ENCODE measurements at regions not wholly inside any gene's neighbourhood (a gene's known extent, or its start where the extent isn't known, plus 50 kb on each side); places are given as distances from the start of the nearest gene placed in this dataset.

DNA sequence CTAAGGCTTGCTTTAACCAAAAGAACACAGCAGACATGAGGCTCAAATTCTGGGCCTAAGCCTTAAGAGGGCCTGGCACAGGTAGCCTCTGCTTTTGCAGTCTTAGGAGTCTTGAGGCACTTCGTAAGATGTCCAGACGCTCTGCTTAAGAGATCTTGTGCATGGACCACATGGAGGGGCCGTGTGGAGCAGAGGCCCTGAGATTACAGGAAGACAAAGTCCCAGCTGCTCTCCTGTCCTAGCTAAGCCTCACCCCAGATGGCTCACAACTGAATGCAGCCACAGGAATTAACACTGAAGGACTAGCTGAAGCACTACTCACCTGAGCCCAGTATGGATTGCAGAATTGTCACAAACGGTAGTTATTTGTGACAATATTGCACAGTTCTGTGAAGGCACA is 446.0 kb downstream of the PDZRN4 start:
- no peaks in the 10 kb centered on the region for H3K36me3 ChIP-seq (ENCODE audit: control insufficient read depth in 2 of 2, insufficient read depth in 1 of 2, low read length in 2 of 2)
- CTCF ChIA-PET: interaction anchor here (0.6 kb wide), 1 partner anchor 100 kb away, joined by 3 read pairs; no protein-coding TSS in a partner anchor
- no peak overlapping the region for H3K4me3 ChIP-seq (ENCODE audit: low read depth, low read length)
- TF ChIP-seq BCL11A (tag by site-specific recombination; IDR thresholded peaks at IDR 0.05; ENCODE audit: low read depth): no peak
- TF ChIP-seq ZNF548 (tag by site-specific recombination; IDR thresholded peaks at IDR 0.05): no peak
- no peak for TF ChIP-seq ZNF157 (tag by site-specific recombination; IDR thresholded peaks at IDR 0.05)
- no peak for TF ChIP-seq ZNF670 (tag by site-specific recombination; IDR thresholded peaks at IDR 0.05; ENCODE audit: low read depth)
- no peak for TF ChIP-seq ZNF114 (tag by site-specific recombination; IDR thresholded peaks at IDR 0.05)
- TF ChIP-seq ZNF529 (tag by site-specific recombination; IDR thresholded peaks at IDR 0.05; ENCODE audit: insufficient replicate concordance): no peak
- TF ChIP-seq SCRT2 (tag by site-specific recombination; IDR thresholded peaks at IDR 0.05): no peak
- TF ChIP-seq, protein P1, sequence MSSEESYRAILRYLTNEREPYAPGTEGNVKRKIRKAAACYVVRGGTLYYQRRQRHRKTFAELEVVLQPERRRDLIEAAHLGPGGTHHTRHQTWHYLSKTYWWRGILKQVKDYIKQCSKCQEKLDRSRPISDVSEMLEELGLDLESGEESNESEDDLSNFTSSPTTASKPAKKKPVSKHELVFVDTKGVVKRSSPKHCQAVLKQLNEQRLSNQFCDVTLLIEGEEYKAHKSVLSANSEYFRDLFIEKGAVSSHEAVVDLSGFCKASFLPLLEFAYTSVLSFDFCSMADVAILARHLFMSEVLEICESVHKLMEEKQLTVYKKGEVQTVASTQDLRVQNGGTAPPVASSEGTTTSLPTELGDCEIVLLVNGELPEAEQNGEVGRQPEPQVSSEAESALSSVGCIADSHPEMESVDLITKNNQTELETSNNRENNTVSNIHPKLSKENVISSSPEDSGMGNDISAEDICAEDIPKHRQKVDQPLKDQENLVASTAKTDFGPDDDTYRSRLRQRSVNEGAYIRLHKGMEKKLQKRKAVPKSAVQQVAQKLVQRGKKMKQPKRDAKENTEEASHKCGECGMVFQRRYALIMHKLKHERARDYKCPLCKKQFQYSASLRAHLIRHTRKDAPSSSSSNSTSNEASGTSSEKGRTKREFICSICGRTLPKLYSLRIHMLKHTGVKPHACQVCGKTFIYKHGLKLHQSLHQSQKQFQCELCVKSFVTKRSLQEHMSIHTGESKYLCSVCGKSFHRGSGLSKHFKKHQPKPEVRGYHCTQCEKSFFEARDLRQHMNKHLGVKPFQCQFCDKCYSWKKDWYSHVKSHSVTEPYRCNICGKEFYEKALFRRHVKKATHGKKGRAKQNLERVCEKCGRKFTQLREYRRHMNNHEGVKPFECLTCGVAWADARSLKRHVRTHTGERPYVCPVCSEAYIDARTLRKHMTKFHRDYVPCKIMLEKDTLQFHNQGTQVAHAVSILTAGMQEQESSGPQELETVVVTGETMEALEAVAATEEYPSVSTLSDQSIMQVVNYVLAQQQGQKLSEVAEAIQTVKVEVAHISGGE (tag by site-specific recombination; conservative IDR thresholded peaks at IDR 0.05; ENCODE audit: low read depth): no peak
- no peak for TF ChIP-seq ZNF354C (tag by site-specific recombination; IDR thresholded peaks at IDR 0.05; ENCODE audit: borderline replicate concordance, low read depth)
- TF ChIP-seq, protein P2, sequence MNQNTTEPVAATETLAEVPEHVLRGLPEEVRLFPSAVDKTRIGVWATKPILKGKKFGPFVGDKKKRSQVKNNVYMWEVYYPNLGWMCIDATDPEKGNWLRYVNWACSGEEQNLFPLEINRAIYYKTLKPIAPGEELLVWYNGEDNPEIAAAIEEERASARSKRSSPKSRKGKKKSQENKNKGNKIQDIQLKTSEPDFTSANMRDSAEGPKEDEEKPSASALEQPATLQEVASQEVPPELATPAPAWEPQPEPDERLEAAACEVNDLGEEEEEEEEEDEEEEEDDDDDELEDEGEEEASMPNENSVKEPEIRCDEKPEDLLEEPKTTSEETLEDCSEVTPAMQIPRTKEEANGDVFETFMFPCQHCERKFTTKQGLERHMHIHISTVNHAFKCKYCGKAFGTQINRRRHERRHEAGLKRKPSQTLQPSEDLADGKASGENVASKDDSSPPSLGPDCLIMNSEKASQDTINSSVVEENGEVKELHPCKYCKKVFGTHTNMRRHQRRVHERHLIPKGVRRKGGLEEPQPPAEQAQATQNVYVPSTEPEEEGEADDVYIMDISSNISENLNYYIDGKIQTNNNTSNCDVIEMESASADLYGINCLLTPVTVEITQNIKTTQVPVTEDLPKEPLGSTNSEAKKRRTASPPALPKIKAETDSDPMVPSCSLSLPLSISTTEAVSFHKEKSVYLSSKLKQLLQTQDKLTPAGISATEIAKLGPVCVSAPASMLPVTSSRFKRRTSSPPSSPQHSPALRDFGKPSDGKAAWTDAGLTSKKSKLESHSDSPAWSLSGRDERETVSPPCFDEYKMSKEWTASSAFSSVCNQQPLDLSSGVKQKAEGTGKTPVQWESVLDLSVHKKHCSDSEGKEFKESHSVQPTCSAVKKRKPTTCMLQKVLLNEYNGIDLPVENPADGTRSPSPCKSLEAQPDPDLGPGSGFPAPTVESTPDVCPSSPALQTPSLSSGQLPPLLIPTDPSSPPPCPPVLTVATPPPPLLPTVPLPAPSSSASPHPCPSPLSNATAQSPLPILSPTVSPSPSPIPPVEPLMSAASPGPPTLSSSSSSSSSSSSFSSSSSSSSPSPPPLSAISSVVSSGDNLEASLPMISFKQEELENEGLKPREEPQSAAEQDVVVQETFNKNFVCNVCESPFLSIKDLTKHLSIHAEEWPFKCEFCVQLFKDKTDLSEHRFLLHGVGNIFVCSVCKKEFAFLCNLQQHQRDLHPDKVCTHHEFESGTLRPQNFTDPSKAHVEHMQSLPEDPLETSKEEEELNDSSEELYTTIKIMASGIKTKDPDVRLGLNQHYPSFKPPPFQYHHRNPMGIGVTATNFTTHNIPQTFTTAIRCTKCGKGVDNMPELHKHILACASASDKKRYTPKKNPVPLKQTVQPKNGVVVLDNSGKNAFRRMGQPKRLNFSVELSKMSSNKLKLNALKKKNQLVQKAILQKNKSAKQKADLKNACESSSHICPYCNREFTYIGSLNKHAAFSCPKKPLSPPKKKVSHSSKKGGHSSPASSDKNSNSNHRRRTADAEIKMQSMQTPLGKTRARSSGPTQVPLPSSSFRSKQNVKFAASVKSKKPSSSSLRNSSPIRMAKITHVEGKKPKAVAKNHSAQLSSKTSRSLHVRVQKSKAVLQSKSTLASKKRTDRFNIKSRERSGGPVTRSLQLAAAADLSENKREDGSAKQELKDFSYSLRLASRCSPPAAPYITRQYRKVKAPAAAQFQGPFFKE (tag by site-specific recombination; IDR thresholded peaks at IDR 0.05; ENCODE audit: borderline replicate concordance): no peak
- TF ChIP-seq ZNF596 (tag by site-specific recombination; IDR thresholded peaks at IDR 0.05): no peak
- TF ChIP-seq ZNF830 (tag by site-specific recombination; IDR thresholded peaks at IDR 0.05; ENCODE audit: low read depth): no peak
- no peak for TF ChIP-seq SP7 (tag by site-specific recombination; IDR thresholded peaks at IDR 0.05)
- no peak for TF ChIP-seq ZNF239 (tag by site-specific recombination; IDR thresholded peaks at IDR 0.05)
- no peak for TF ChIP-seq PRDM6 (tag by site-specific recombination; IDR thresholded peaks at IDR 0.05)
- TF ChIP-seq ZNF549 (tag by site-specific recombination; IDR thresholded peaks at IDR 0.05): no peak
- no peak for TF ChIP-seq GFI1B (tag by site-specific recombination; IDR thresholded peaks at IDR 0.05)
- TF ChIP-seq PBX3 (CRISPR knock-in tag; IDR thresholded peaks at IDR 0.05): no peak
- TF ChIP-seq ZNF521 (tag by site-specific recombination; IDR thresholded peaks at IDR 0.05): no peak
- H3K9me3 ChIP-seq (ENCODE audit: control insufficient read depth, insufficient read depth, low read depth, low read length): no peaks in the 10 kb centered on the region
- no peak overlapping the region for H3K27ac ChIP-seq (ENCODE audit: extremely low read depth, low read depth, low read length)
- POLR2A ChIA-PET: no interaction called here
- peaks cover 7% of the 10 kb centered on the region for H3K4me1 ChIP-seq (ENCODE audit: control insufficient read depth, insufficient read depth, low read length)

All from HEK293 (cell line).